ENCODE measurements at regions not wholly inside any gene's neighbourhood (a gene's known extent, or its start where the extent isn't known, plus 50 kb on each side); places are given as distances from the start of the nearest gene placed in this dataset.

DNA sequence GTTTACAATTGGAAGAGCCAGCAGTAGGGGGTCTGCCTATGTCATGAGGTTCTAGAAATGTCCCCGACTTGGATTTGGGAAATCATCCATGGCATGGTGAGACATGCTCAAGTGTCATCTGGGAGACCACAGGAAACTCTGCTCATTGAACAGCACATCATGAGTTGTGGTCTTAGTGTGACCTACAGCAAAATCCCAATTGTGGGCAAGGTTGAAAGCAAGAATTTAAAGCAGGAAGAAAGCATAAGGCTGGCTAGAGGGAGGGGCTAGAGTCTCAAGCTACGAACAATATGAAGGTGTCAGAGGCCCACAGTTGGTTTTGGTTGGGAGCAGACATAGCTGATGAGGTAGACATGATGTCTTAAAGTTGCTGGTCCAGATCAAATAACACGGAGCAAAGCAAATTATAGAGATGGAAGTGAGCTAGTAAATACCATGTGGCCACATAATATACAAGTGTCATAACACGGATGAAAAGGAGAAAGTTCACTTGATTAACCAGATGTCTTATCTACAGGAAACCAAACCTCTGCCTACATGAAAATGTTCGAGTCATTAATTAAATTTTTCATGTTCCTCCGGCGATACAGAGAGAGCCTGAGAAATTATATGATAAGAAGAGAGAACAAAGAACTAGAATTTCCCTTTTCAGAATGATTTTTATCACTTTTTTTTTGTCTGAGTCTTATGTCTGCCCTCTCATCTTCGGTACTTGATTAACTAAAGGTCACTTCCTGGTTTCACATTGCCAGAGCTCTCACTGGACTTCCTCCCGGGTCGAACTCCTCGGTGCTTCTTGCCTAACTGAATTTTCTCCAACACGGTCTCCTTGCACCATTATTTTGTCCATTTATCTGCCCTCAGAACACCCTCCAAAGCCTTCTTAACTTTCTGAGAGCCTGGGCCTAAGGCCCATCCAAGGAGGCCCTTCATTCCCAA lies 67.5 kb upstream of the DUSP10 start:
- Histone ChIP-seq H3K4me3 (no peak overlapping the region), H3K36me3 (no peaks in the 10 kb centered on the region), H3K27me3 (no peaks in the 10 kb centered on the region), H3K4me1 (no peaks in the 10 kb centered on the region), H3K9me3 (no peaks in the 10 kb centered on the region), H3K27ac (no peak overlapping the region)
- DNase-seq = no peak
- no peak for TF ChIP-seq EP300 (IDR thresholded peaks at IDR 0.05)
- WGBS, 5 donors = 49 to 66% (median 60%) methylated on average over 12 of the region's 12 CpGs
- intact Hi-C loops (cut with DNase I; ENCODE audit: low total_unique reads) = no loop called here

DNA sequence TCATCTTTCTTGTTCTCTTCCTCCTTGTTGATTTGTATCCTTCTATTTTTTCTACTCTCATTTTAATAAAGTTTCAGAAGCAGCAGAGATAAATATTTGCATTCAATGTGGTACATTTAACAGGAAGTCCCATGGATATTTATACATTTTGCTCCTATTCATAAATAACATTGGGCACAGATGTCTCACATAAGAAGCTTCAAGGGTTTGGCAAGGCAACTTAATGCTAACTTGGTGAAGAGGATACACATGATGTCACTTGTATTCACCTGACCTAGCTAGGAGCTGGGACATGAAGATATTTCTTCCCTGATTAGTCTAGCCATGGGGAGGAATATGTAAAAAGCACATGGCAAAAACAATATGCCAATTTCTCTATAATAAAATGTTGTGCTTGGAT lies 65.1 kb upstream of the DUSP10 start:
- Histone ChIP-seq H3K4me3 (no peak overlapping the region), H3K27me3 (no peaks in the 10 kb centered on the region), H3K4me1 (no peaks in the 10 kb centered on the region), H3K36me3 (no peaks in the 10 kb centered on the region), H3K27ac (no peak overlapping the region), H3K9me3 (no peaks in the 10 kb centered on the region)
- TF ChIP-seq EP300 (IDR thresholded peaks at IDR 0.05) = no peak
- TF ChIP-seq, protein P1, sequence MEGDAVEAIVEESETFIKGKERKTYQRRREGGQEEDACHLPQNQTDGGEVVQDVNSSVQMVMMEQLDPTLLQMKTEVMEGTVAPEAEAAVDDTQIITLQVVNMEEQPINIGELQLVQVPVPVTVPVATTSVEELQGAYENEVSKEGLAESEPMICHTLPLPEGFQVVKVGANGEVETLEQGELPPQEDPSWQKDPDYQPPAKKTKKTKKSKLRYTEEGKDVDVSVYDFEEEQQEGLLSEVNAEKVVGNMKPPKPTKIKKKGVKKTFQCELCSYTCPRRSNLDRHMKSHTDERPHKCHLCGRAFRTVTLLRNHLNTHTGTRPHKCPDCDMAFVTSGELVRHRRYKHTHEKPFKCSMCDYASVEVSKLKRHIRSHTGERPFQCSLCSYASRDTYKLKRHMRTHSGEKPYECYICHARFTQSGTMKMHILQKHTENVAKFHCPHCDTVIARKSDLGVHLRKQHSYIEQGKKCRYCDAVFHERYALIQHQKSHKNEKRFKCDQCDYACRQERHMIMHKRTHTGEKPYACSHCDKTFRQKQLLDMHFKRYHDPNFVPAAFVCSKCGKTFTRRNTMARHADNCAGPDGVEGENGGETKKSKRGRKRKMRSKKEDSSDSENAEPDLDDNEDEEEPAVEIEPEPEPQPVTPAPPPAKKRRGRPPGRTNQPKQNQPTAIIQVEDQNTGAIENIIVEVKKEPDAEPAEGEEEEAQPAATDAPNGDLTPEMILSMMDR (IDR thresholded peaks at IDR 0.05) = no peak
- TF ChIP-seq POLR2AphosphoS5 (IDR thresholded peaks at IDR 0.05) = no peak
- TF ChIP-seq POLR2A (IDR thresholded peaks at IDR 0.05) = no peak
- DNase-seq = no peak
- intact Hi-C loops (cut with DNase I; ENCODE audit: low total_unique reads) = no loop called here

DNA sequence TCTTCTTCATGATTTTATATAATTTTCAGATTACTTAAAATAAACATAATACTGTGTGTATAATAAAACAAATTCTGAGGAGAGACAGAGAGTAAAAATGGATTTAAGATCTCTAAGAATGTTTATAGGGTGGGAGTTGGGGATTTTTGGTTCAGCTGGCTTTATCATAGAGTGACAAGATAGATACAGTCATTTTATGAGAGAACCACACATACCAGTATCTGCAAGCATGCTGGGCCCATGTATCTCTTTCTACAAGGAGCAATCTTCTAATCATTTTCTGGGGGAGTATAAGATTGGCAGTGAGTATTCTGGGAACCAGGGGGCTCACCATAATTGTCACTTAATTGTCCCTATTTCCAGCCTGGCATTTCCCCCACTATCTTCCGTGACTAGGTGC lies 64.3 kb upstream of the DUSP10 start:
- H3K36me3 ChIP-seq = no peaks in the 10 kb centered on the region
- intact Hi-C loops (cut with DNase I; ENCODE audit: low total_unique reads) = no loop called here
- WGBS, 5 donors = 85 to 96% (median 90%) methylated on average over 1 of the region's 1 CpG
- no peaks in the 10 kb centered on the region for H3K27me3 ChIP-seq
- H3K27ac ChIP-seq = no peak overlapping the region
- H3K4me3 ChIP-seq = no peak overlapping the region
- no peaks in the 10 kb centered on the region for H3K9me3 ChIP-seq
- H3K4me1 ChIP-seq = no peaks in the 10 kb centered on the region
- TF ChIP-seq, protein P1 (IDR thresholded peaks at IDR 0.05) = no peak
- TF ChIP-seq POLR2A (IDR thresholded peaks at IDR 0.05) = no peak
- no peak for TF ChIP-seq POLR2AphosphoS5 (IDR thresholded peaks at IDR 0.05)
- TF ChIP-seq EP300 (IDR thresholded peaks at IDR 0.05) = no peak
- DNase-seq = no peak

DNA sequence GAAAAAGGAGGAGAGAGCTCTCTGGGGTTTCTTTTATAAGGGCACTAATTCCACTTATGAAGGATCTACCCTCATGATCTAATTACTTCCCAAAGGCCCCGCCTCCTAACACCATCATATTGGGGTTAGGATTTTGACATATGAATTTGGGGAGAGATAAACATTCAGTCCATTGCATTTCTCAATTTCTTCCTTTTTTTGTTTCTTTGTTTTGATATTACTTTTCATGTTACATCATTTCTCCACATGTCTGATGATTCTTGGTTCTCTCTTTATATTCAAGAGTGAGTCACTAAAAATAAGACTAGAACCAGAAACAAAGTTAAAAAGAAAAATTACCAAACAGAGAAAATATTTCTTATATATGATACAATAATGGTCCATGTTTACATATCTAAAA lies 63.2 kb upstream of the DUSP10 start:
- no peak for DNase-seq
- WGBS, 5 donors = 88 to 97% (median 95%) methylated on average over 1 of the region's 1 CpG
- no peaks in the 10 kb centered on the region for H3K27me3 ChIP-seq
- no peaks in the 10 kb centered on the region for H3K36me3 ChIP-seq
- H3K27ac ChIP-seq = no peak overlapping the region
- no peak overlapping the region for H3K4me3 ChIP-seq
- intact Hi-C loops (cut with DNase I; ENCODE audit: low total_unique reads) = no loop called here
- no peaks in the 10 kb centered on the region for H3K4me1 ChIP-seq
- no peaks in the 10 kb centered on the region for H3K9me3 ChIP-seq
- no peak for TF ChIP-seq POLR2AphosphoS5 (IDR thresholded peaks at IDR 0.05)
- TF ChIP-seq, protein P1 (IDR thresholded peaks at IDR 0.05) = no peak

DNA sequence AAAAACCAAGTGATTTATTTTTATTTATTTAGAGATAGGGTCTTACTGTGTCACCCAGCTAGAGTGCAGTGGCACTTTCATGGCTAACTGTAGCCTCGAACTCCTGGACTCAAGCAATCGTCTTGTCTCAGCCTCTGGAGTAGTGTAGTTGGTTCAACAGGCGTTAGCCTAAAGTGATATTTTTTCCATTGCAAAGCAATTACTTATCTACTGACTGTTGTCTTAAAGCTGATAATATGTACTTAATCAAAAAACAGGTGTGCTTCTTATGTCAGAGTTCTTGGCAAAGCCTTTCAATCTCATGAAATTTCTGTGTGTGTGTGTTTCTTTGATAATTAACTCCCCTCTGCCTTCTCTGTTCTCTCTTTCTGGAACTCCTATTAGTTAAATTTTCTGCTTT lies 62.4 kb upstream of the DUSP10 start:
- peaks cover 0 to 7% (median 3%) of the 10 kb centered on the region in 4 donors for H3K9me3 ChIP-seq

More for the DNA sequence above, 62.4 kb upstream of the DUSP10 start:
- no peak overlapping the region for H3K27ac ChIP-seq
- 19 to 50% (median 45%) methylated on average over 3 of the region's 3 CpGs for WGBS, 5 donors
- no peak for TF ChIP-seq POLR2A (IDR thresholded peaks at IDR 0.05)
- TF ChIP-seq, protein P1 (IDR thresholded peaks at IDR 0.05) = no peak
- no peak for TF ChIP-seq EP300 (IDR thresholded peaks at IDR 0.05)
- TF ChIP-seq POLR2AphosphoS5 (IDR thresholded peaks at IDR 0.05) = no peak
- H3K4me3 ChIP-seq = no peak overlapping the region
- no peaks in the 10 kb centered on the region for H3K36me3 ChIP-seq
- H3K27me3 ChIP-seq = no peaks in the 10 kb centered on the region
- H3K4me1 ChIP-seq = no peaks in the 10 kb centered on the region
- intact Hi-C loops (cut with DNase I; ENCODE audit: low total_unique reads) = no loop called here
- DNase-seq = no peak

Measured in stomach (tissue), 8 donors.